Kidney epithelial cell (primary cell): ENCODE measurements at regions not wholly inside any gene's neighbourhood (a gene's known extent, or its start where the extent isn't known, plus 50 kb on each side); places are given as distances from the start of the nearest gene placed in this dataset.

Source experiments
- DNase-seq: peaks from one replicate; pipeline ENCODE4 v3.0.0-alpha.2; 2010; ENCODE audit warnings: low read depth
- H3K27me3 ChIP-seq: 2 replicates; pipeline ENCODE4 v1.6.0; 2011; ENCODE audit warnings: low read length; ENCODE audit not compliant: control insufficient read depth, insufficient read depth
- H3K36me3 ChIP-seq: 2 replicates; pipeline ENCODE4 v1.5.1; 2011; ENCODE audit warnings: low read length; ENCODE audit not compliant: control insufficient read depth, insufficient read depth
- H3K4me3 ChIP-seq: 2 replicates; pipeline ENCODE4 v1.5.1; 2011; ENCODE audit warnings: low read depth, mild to moderate bottlenecking, control low read depth, low read length
- TF ChIP-seq, protein P1 (sequence below): IDR thresholded peaks from 2 replicates; pipeline ENCODE4 v1.5.1; 2011; ENCODE audit warnings: mild to moderate bottlenecking, moderate library complexity, low read length, control low read depth, inconsistent platforms; ENCODE audit not compliant: insufficient read depth, poor library complexity, severe bottlenecking

GRCh38 chr22:49079027-49079725, 748.5 kb downstream of the BRD1 start:
- H3K4me3 ChIP-seq: no peak overlapping the region
- no peaks in the 10 kb centered on the region for H3K27me3 ChIP-seq
- TF ChIP-seq, protein P1, sequence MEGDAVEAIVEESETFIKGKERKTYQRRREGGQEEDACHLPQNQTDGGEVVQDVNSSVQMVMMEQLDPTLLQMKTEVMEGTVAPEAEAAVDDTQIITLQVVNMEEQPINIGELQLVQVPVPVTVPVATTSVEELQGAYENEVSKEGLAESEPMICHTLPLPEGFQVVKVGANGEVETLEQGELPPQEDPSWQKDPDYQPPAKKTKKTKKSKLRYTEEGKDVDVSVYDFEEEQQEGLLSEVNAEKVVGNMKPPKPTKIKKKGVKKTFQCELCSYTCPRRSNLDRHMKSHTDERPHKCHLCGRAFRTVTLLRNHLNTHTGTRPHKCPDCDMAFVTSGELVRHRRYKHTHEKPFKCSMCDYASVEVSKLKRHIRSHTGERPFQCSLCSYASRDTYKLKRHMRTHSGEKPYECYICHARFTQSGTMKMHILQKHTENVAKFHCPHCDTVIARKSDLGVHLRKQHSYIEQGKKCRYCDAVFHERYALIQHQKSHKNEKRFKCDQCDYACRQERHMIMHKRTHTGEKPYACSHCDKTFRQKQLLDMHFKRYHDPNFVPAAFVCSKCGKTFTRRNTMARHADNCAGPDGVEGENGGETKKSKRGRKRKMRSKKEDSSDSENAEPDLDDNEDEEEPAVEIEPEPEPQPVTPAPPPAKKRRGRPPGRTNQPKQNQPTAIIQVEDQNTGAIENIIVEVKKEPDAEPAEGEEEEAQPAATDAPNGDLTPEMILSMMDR: no peak
- no peaks in the 10 kb centered on the region for H3K36me3 ChIP-seq
- no peak for DNase-seq

DNA sequence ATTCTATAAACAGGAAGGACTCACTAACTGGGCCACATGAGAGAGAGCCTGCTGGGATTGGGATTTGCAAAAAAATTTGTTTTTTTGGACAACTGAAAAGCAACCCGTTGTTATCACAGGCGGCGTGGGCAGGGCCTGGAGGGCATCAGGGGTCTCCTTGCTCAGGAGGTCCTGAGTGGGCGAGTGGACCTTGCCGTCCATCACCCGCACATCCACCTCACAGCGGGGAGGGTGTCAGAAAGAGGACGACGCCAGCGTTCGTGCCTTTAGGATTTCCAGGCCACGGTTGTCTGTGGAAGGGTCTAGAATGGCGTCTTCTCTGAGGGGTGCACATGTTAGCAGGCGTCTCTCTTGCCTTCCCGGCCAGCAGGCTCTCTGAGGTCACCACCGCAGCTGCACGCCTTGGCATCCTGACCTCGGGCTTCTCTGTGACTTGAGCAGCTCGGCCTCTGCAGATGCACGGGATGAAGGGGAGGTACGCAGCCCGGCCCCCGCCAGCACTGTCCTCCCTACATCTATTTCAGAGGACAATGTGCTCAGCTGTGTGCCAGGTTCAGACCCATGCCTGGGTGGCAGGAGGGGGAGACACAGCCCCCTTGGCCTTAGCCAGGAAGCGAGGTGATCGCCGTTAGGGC, 749.5 kb downstream of the BRD1 start:
- Histone ChIP-seq H3K27me3 (no peaks in the 10 kb centered on the region), H3K4me3 (no peak overlapping the region)

GRCh38 chr22:49077586-49077985, 750.1 kb downstream of the BRD1 start:
- H3K4me3 ChIP-seq: no peak overlapping the region
- DNase-seq: no peak
- no peaks in the 10 kb centered on the region for H3K36me3 ChIP-seq
- H3K27me3 ChIP-seq: no peaks in the 10 kb centered on the region
- TF ChIP-seq, protein P1: no peak

More for the DNA sequence above, 749.5 kb downstream of the BRD1 start:
- TF ChIP-seq, protein P1: no peak
- no peak for DNase-seq
- no peaks in the 10 kb centered on the region for H3K36me3 ChIP-seq

- no peaks in the 10 kb centered on the region for H3K36me3 ChIP-seq
- no peak for DNase-seq
- H3K4me3 ChIP-seq: no peak overlapping the region
- H3K27me3 ChIP-seq: no peaks in the 10 kb centered on the region
- TF ChIP-seq, protein P1: no peak
These were observed 750.7 kb downstream of the BRD1 start for GRCh38 chr22:49077036-49077393.

DNA sequence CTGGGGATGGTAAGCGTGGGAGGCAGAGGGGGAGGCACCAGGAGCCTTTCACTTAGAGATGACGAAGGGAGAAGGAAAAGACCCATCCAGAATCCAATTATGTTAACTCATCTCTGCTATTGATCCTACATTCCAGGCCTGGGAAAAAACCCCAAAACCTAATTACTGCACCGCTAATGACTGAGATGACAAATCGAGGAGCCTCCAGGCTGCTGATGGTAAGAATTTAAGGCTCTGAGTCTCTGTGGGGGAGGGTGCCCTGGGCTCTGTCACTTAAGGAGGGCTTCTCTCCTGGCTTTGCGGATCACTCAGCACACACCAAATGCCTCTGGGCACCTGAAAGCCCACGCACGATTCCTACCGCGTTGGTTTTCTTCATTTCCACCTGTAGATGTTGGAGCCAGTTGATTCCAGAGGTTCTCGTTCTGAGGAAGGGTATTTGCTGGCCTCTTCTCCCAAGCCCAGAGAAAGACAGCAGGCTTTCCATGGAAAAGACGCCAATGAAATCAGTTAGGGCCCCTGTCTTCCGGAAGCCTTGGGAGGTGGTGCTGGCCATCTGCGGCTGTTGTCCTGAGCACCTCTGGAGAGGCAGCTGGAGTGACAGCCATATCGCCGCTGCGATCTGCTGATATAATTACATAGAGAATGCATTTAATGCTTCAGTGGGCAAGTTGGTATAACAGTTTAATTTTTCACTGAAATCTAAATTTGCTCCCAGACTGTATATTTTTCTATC, 751.2 kb downstream of the BRD1 start:
- no peaks in the 10 kb centered on the region for H3K27me3 ChIP-seq
- TF ChIP-seq, protein P1: no peak
- DNase-seq: no peak

More for the DNA sequence above, 751.2 kb downstream of the BRD1 start:
- H3K4me3 ChIP-seq: no peak overlapping the region
- H3K36me3 ChIP-seq: no peaks in the 10 kb centered on the region
